ENCODE measurements at regions not wholly inside any gene's neighbourhood (a gene's known extent, or its start where the extent isn't known, plus 50 kb on each side); places are given as distances from the start of the nearest gene placed in this dataset.
"Not testable (repeated sequence)": the region's sequence is repeated elsewhere in the genome, so short reads cannot be mapped to it uniquely, and the experiment has no call there.

DNA sequence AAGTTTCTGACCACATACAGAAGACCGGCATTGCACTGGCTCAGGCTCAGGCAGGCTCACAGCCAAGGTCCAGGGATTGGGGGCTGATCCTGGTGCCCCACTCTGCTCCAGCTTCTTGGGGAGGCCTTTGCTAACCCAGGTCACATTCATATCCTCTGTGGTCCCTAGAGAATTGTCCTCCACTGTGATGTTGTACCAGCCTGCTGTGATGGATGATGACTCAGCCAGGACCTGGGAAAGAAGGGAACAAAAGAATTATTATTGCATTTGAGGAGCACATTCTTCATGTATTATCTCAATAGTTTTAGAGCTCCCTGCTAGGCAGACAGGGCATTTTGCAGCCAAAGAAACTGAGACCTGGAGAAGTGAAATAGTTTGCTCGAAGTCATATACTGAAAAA, 114.3 kb upstream of the ETV3 start:
- no peak for DNase-seq (ENCODE audit: extremely low read depth, low read depth)
- no peak for TF ChIP-seq CTCF (IDR thresholded peaks at IDR 0.05; ENCODE audit: low read depth, low read length)

- no peak for TF ChIP-seq CTCF (IDR thresholded peaks at IDR 0.05; ENCODE audit: low read depth, low read length)
- no peak for DNase-seq (ENCODE audit: extremely low read depth, low read depth)
Measured at GRCh38 chr1:157249739-157250138, 111.5 kb upstream of the ETV3 start.

DNA sequence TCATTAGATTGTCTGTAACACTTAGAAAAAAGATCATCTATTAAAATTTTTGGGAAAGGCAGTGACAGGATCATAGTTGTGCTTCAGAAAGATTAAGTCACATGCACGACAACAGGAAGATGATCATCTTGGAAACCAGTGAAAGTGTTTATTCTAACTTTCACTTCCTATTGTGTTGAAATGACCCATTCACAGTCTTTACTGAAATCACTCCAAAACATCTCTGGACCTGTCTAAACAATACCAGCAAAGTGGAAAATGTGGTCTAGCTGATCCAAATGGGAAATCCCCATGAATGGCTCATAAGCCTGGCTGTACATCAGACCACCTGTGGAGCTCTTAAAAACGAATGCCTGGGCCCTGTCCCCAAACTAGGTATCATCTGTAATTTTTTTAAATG, 111.1 kb upstream of the ETV3 start:
- DNase-seq (ENCODE audit: extremely low read depth, low read depth), result no peak

DNA sequence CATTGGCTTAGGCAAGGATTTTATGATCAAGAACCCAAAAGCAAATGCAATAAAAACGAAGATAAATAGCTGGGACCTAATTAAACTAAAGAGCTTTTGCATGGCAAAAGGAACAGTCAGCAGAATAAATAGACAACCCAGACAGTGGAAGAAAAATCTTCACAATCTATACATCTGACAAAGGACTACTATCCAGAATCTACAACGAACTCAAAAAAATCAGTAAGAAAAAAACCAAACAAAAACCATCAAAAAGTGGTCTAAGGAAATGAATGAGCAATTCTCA, 109.5 kb upstream of the ETV3 start:
- not testable (repeated sequence) for DNase-seq (ENCODE audit: extremely low read depth, low read depth)

More for the DNA sequence above, 111.1 kb upstream of the ETV3 start:
- TF ChIP-seq CTCF (IDR thresholded peaks at IDR 0.05; ENCODE audit: low read depth, low read length), result no peak

DNA sequence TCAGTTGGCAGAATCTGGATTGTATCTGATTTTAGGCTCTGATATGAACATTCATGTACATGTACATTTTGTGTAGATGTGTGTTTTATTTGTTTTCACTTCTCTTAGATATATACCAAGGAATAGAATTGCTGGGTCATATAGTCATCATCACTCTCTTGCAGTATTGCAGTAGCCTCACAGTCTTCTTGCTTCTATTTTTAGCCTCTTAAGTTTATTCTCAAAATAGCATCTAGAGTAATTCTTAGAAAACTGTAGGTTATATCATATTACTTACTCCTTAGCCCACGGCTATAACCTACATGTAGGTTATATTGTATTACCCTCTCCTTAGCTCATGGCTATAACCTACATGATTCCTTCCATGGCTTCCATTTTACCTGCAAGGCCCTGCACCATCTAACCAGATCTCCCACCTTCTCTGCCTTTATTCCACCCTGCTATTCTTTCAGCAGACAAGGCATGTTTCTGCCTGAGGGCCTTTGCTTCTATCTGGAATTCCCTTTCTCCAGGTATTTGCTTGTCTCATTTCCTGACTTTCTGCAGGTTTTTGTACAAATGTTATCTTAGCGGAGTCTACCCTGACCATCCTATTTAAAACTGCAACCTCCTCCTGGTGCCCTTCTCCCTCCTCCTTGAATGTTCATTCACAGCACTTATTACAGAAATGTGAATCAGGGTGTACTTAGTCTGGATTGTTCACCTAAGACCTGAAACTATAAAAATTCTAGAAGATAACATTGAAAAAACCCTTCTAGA, 109.0 kb upstream of the ETV3 start:
- TF ChIP-seq CTCF (IDR thresholded peaks at IDR 0.05; ENCODE audit: low read depth, low read length), result no peak
- DNase-seq (ENCODE audit: extremely low read depth, low read depth), result no peak

GRCh38 chr1:157245823-157246222, 107.6 kb upstream of the ETV3 start:
- no peak for TF ChIP-seq CTCF (IDR thresholded peaks at IDR 0.05; ENCODE audit: low read depth, low read length)
- no peak for DNase-seq (ENCODE audit: extremely low read depth, low read depth)

- TF ChIP-seq CTCF (IDR thresholded peaks at IDR 0.05; ENCODE audit: low read depth, low read length), result no peak
- no peak for DNase-seq (ENCODE audit: extremely low read depth, low read depth)
Measured at GRCh38 chr1:157241185-157241538, 103.0 kb upstream of the ETV3 start.

- no peak for TF ChIP-seq CTCF (IDR thresholded peaks at IDR 0.05; ENCODE audit: low read depth, low read length)
- no peak for DNase-seq (ENCODE audit: extremely low read depth, low read depth)
Measured at GRCh38 chr1:157240495-157241184, 102.4 kb upstream of the ETV3 start.
